ENCODE measurements at regions not wholly inside any gene's neighbourhood (a gene's known extent, or its start where the extent isn't known, plus 50 kb on each side); places are given as distances from the start of the nearest gene placed in this dataset.
A peak's percentile ranks its signal among the peaks of the same experiment; 100 is the strongest.

- no peak for DNase-seq (ENCODE audit: low spot score)
These were observed 111.0 kb downstream of the MRPL14 start for GRCh38 chr6:44016131-44016870.

- no peak for DNase-seq (ENCODE audit: low spot score)
These were observed 115.2 kb downstream of the MRPL14 start for GRCh38 chr6:44012078-44012493.

- DNase-seq (ENCODE audit: low spot score), result no peak
These were observed 115.8 kb downstream of the MRPL14 start for GRCh38 chr6:44011350-44011920.

GRCh38 chr6:44010411-44011349 lies 116.6 kb downstream of the MRPL14 start:
- DNase-seq (ENCODE audit: low spot score), result no peak

- DNase-seq (ENCODE audit: low spot score), result no peak
These were observed 117.6 kb downstream of the MRPL14 start for GRCh38 chr6:44009425-44010321.

- DNase-seq (ENCODE audit: low spot score), result no peak
These were observed 118.4 kb downstream of the MRPL14 start for GRCh38 chr6:44008821-44009370.

GRCh38 chr6:44007818-44008621 lies 119.2 kb downstream of the MRPL14 start:
- no peak for DNase-seq (ENCODE audit: low spot score)

- no peak for DNase-seq (ENCODE audit: low spot score)
These were observed 120.4 kb downstream of the MRPL14 start for GRCh38 chr6:44006872-44007303.

- DNase-seq (ENCODE audit: low spot score), result no peak
These were observed 121.0 kb downstream of the MRPL14 start for GRCh38 chr6:44006123-44006871.

- no peak for DNase-seq (ENCODE audit: low spot score)
These were observed 121.7 kb downstream of the MRPL14 start for GRCh38 chr6:44005507-44005903.

- DNase-seq (ENCODE audit: low spot score), result peak; percentile 45
These were observed 122.4 kb downstream of the MRPL14 start for GRCh38 chr6:44004625-44005506.

GRCh38 chr6:44004136-44004535 lies 123.1 kb downstream of the MRPL14 start:
- no peak for DNase-seq (ENCODE audit: low spot score)

GRCh38 chr6:44003345-44004061 lies 123.7 kb downstream of the MRPL14 start:
- no peak for DNase-seq (ENCODE audit: low spot score)

- no peak for DNase-seq (ENCODE audit: low spot score)
These were observed 124.5 kb downstream of the MRPL14 start for GRCh38 chr6:44002593-44003344.

GRCh38 chr6:44002067-44002592 lies 125.1 kb downstream of the MRPL14 start:
- peak; percentile 57 for DNase-seq (ENCODE audit: low spot score)

- peak; percentile 39 for DNase-seq (ENCODE audit: low spot score)
These were observed 125.8 kb downstream of the MRPL14 start for GRCh38 chr6:44001318-44002066.

Data from HT-29 (cell line).